ENCODE measurements at regions not wholly inside any gene's neighbourhood (a gene's known extent, or its start where the extent isn't known, plus 50 kb on each side); places are given as distances from the start of the nearest gene placed in this dataset.

DNA sequence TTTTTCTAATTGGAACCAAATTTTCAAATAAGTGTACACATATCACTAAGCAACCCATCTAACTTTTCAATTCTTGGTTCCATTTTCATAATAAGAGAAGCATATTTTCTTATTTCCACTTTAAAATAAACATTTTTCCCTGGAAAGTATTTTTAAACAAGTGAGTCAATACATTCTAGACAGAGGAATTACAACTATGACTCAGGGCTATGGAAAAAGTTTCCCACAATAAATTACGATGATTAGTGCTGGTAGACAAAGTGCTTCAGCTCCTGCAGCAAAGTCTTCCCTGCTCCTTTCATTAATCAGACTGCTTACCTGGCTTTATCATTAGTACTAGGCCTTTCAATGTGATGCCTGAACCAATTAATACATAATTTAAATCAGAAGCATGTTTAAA, 322.5 kb downstream of the HACE1 start:
- no peak for DNase-seq (ENCODE audit: low read depth)
- TF ChIP-seq, protein P1, sequence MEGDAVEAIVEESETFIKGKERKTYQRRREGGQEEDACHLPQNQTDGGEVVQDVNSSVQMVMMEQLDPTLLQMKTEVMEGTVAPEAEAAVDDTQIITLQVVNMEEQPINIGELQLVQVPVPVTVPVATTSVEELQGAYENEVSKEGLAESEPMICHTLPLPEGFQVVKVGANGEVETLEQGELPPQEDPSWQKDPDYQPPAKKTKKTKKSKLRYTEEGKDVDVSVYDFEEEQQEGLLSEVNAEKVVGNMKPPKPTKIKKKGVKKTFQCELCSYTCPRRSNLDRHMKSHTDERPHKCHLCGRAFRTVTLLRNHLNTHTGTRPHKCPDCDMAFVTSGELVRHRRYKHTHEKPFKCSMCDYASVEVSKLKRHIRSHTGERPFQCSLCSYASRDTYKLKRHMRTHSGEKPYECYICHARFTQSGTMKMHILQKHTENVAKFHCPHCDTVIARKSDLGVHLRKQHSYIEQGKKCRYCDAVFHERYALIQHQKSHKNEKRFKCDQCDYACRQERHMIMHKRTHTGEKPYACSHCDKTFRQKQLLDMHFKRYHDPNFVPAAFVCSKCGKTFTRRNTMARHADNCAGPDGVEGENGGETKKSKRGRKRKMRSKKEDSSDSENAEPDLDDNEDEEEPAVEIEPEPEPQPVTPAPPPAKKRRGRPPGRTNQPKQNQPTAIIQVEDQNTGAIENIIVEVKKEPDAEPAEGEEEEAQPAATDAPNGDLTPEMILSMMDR (IDR thresholded peaks at IDR 0.05; ENCODE audit: control insufficient read depth, extremely low read depth, insufficient read depth) = no peak
- no peak overlapping the region for H3K4me3 ChIP-seq (ENCODE audit: low read depth, low read length)

DNA sequence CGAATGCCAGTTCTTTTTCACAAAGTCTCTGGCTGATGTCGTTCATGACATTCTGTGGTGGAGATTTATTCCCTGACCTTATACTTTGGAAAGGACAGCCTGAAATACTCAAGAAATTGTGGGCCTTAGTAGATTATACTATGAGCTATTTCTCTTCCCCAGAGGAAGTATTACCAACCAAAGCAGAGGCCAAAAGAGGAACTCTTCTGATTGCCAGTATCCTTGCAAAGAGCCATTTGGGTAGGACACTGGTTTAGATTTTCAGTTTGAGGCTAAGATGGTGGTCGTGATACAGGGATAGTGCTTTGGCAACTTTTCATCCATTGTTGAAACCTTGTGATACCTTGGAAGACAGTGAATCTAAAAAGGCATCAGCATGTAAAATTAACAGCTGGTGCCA, 327.3 kb downstream of the HACE1 start:
- no peak overlapping the region for H3K4me3 ChIP-seq (ENCODE audit: low read depth, low read length)
- TF ChIP-seq, protein P1 (IDR thresholded peaks at IDR 0.05; ENCODE audit: control insufficient read depth, extremely low read depth, insufficient read depth) = no peak

DNA sequence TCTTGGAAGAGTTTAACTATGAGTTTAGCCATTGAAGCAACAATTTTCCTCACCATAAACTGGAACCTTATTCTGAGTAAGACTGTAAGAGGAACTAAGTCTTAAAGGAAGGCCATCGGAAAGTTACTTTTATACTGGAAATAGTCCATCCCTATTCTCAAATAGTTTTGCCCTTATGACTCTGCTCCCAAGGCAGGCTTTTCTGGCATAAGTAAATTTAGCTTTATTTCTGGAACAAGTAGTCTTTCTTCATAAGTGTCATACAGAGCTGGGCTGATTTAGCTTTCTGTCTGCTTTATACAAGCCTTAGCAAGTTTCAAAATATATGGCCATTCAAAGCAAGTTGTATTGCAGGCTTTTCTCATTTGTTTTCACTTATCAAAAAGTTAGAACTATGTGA, 328.1 kb downstream of the HACE1 start:
- no peak overlapping the region for H3K4me3 ChIP-seq (ENCODE audit: low read depth, low read length)
- TF ChIP-seq, protein P1 (IDR thresholded peaks at IDR 0.05; ENCODE audit: control insufficient read depth, extremely low read depth, insufficient read depth) = no peak
- no peak for DNase-seq (ENCODE audit: low read depth)

More for the DNA sequence above, 327.3 kb downstream of the HACE1 start:
- no peak for DNase-seq (ENCODE audit: low read depth)

DNA sequence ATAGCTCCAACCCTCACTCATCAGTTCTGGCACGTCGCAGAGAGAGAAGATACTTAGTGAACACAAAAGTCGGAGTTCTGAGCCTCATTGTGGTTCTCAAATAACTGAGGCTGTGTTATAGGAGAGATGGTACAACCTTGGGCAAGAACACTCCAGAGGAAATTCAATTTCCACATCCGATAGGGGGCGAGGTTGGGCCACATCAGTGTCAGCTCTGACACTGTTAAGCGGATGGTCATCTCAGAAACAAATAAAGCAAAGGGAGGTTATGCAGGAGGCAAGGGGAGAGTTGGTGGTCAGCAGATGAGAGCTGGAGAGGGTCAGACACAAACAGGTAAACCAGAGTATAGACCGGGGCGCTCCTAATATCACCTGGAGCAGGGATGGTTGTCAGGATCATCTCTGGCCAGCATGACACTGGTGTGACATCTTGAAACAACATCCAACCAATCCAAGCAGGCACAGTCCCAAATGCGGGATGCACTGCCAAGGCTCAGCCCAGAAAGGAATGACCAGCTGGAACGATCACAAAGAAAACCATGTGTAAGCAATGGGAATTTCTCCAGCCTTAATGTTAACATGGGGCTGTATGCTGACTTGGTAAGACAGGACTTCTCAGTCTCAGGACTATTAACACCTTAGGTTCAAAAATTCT, 331.8 kb downstream of the HACE1 start:
- peak; percentile 43 for DNase-seq (ENCODE audit: low read depth)

DNA sequence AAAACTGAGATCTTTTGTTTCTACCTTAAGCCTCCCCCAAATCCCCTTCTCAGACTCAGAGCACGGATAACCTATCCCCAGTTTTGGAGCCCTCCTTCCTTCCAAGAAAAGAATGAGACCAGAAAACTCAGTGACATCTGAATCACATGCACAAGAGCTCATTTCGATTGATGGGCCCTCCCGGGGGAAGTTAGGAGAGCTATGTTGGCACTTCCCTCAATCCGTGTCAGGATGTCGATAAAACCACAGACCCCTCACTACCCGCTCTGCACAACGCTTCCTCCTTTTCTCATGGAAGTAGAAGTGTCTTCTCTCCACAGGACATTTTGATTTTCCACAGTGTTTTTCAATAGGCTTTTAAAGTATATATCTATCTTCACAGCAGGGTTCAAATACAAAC, 332.4 kb downstream of the HACE1 start:
- no peak overlapping the region for H3K4me3 ChIP-seq (ENCODE audit: low read depth, low read length)
- no peak for DNase-seq (ENCODE audit: low read depth)
- TF ChIP-seq, protein P1 (IDR thresholded peaks at IDR 0.05; ENCODE audit: control insufficient read depth, extremely low read depth, insufficient read depth) = no peak

More for the DNA sequence above, 331.8 kb downstream of the HACE1 start:
- H3K4me3 ChIP-seq (ENCODE audit: low read depth, low read length) = no peak overlapping the region
- TF ChIP-seq, protein P1 (IDR thresholded peaks at IDR 0.05; ENCODE audit: control insufficient read depth, extremely low read depth, insufficient read depth) = peak; percentile 39

DNA sequence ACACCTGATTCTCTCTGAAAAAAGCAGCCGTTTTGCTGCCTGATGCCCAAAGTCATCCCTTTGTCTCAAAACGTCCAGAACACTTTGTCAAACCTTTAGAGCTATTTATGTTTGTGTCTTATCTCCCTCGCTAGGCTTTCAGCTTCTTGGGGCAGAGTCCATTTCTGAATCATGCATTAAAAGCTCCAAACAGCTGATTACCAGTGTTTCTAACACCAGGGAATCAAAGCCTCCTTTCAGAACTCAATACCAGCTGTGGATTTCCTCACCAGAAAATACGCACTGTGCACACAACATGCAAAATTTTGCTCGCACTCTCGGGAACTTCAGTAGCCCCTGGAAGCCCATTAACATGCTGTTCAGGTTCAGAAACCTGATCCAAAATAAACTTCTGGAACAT, 333.3 kb downstream of the HACE1 start:
- no peak for DNase-seq (ENCODE audit: low read depth)
- TF ChIP-seq, protein P1 (IDR thresholded peaks at IDR 0.05; ENCODE audit: control insufficient read depth, extremely low read depth, insufficient read depth) = no peak
- H3K4me3 ChIP-seq (ENCODE audit: low read depth, low read length) = no peak overlapping the region

Data from LNCaP clone FGC (cell line).